SU-DHL-6 (cell line): ENCODE measurements at regions not wholly inside any gene's neighbourhood (a gene's known extent, or its start where the extent isn't known, plus 50 kb on each side); places are given as distances from the start of the nearest gene placed in this dataset.

Experiments
- H2AFZ ChIP-seq: fragments of 200-600 bp; sonication (generic); 2 replicates; pipeline ENCODE4 v1.6.1; 2014; ENCODE audit warnings: low read depth, mild to moderate bottlenecking, moderate library complexity, mixed read lengths, antibody characterized with exemption, low read length; ENCODE audit not compliant: severe bottlenecking
- H3F3A ChIP-seq: fragments of 200-600 bp; shearing (Covaris generic); 2 replicates; pipeline ENCODE4 v1.6.0; 2016; ENCODE audit warnings: antibody characterized with exemption, mild to moderate bottlenecking; ENCODE audit not compliant: insufficient read depth
- H3K27ac ChIP-seq: fragments of 200-600 bp; sonication (generic); 2 replicates; pipeline ENCODE4 v1.5.1; 2016; ENCODE audit warnings: low read depth, mild to moderate bottlenecking, low read length, moderate library complexity, mixed read lengths
- H3K27me3 ChIP-seq: fragments of 200-600 bp; sonication (generic), shearing (Covaris generic); 2 replicates; pipeline ENCODE4 v1.6.0; 2014; ENCODE audit warnings: mild to moderate bottlenecking, low read length
- H3K36me3 ChIP-seq: fragments of 200-600 bp; sonication (generic); 2 replicates; pipeline ENCODE4 v1.6.1; 2014; ENCODE audit warnings: mild to moderate bottlenecking, low read length, mixed read lengths
- H3K4me2 ChIP-seq: fragments of 300-600, 200-600 bp; shearing (Covaris generic), sonication (generic); 2 replicates; pipeline ENCODE4 v1.6.0; 2014; ENCODE audit warnings: low read length, low read depth, mild to moderate bottlenecking; ENCODE audit not compliant: poor library complexity, severe bottlenecking
- H3K4me3 ChIP-seq: fragments of 200-600 bp; sonication (generic); 2 replicates; pipeline ENCODE4 v1.5.1; 2014; ENCODE audit warnings: antibody characterized with exemption, low read length, mild to moderate bottlenecking, mixed read lengths; ENCODE audit not compliant: insufficient read depth, poor library complexity, severe bottlenecking
- H3K79me2 ChIP-seq: fragments of 200-600 bp; sonication (generic); 2 replicates; pipeline ENCODE4 v1.6.1; 2014; ENCODE audit warnings: mild to moderate bottlenecking, low read length, moderate library complexity; ENCODE audit not compliant: insufficient read depth
- H3K9ac ChIP-seq: fragments of 200-600 bp; sonication (generic); 2 replicates; pipeline ENCODE4 v1.7.0; 2014; ENCODE audit warnings: mild to moderate bottlenecking, low read length
- H3K9me2 ChIP-seq: fragments of 200-600 bp; sonication (generic); replicated peaks from 2 replicates; pipeline ENCODE4 v1.6.1; 2014; ENCODE audit warnings: low read length; ENCODE audit not compliant: insufficient read depth
- H3K9me3 ChIP-seq: fragments of 200-600 bp; sonication (generic); 2 replicates; pipeline ENCODE4 v1.6.1; 2014; ENCODE audit warnings: low read length, mixed read lengths; ENCODE audit not compliant: insufficient read depth
- H4K20me1 ChIP-seq: fragments of 200-600 bp; sonication (generic); 2 replicates; pipeline ENCODE4 v1.6.1; 2014; ENCODE audit warnings: low read depth, mild to moderate bottlenecking, antibody characterized with exemption, low read length, moderate library complexity, mixed read lengths
- CTCF ChIP-seq: fragments of 200-600 bp; sonication (generic); IDR thresholded peaks from one replicate; pipeline ENCODE4 v1.5.1; 2017; ENCODE audit warnings: antibody characterized with exemption, mild to moderate bottlenecking, low read length, moderate library complexity; ENCODE audit not compliant: insufficient read depth, poor library complexity, severe bottlenecking
- EZH2phosphoT487 ChIP-seq: fragments of 200-600 bp; sonication (generic), shearing (Covaris generic); conservative IDR thresholded peaks from 2 replicates; pipeline ENCODE4 v1.6.1; 2018; ENCODE audit warnings: mild to moderate bottlenecking, antibody characterized with exemption, low read length, moderate library complexity, mixed read lengths

- Histone ChIP-seq H3K79me2 (no peaks in the 10 kb centered on the region), H3F3A (no peaks in the 10 kb centered on the region), H3K36me3 (no peaks in the 10 kb centered on the region), H3K9ac (no peak overlapping the region), H2AFZ (no peak overlapping the region), H3K27me3 (no peaks in the 10 kb centered on the region), H3K9me2 (no peaks in the 10 kb centered on the region), H3K27ac (no peak overlapping the region), H3K4me2 (no peak overlapping the region), H4K20me1 (no peaks in the 10 kb centered on the region), H3K9me3 (no peaks in the 10 kb centered on the region), H3K4me3 (no peak overlapping the region)
- no peak for TF ChIP-seq EZH2phosphoT487
- TF ChIP-seq CTCF, result no peak
Measured at GRCh38 chr5:17090839-17091238, 126.6 kb upstream of the BASP1 start.

GRCh38 chr5:17094830-17095229 is 122.6 kb upstream of the BASP1 start:
- H2AFZ ChIP-seq, result no peak overlapping the region
- H3K9me3 ChIP-seq, result no peaks in the 10 kb centered on the region
- H3K27ac ChIP-seq, result no peak overlapping the region
- no peak for TF ChIP-seq EZH2phosphoT487
- no peak for TF ChIP-seq CTCF
- H4K20me1 ChIP-seq, result no peaks in the 10 kb centered on the region
- H3K4me2 ChIP-seq, result no peak overlapping the region
- H3K9ac ChIP-seq, result no peak overlapping the region
- H3K4me3 ChIP-seq, result no peak overlapping the region
- H3F3A ChIP-seq, result no peaks in the 10 kb centered on the region
- no peaks in the 10 kb centered on the region for H3K79me2 ChIP-seq
- no peaks in the 10 kb centered on the region for H3K27me3 ChIP-seq
- no peaks in the 10 kb centered on the region for H3K9me2 ChIP-seq
- no peaks in the 10 kb centered on the region for H3K36me3 ChIP-seq

- Histone ChIP-seq H4K20me1 (no peaks in the 10 kb centered on the region), H3K27ac (no peak overlapping the region), H3K27me3 (no peaks in the 10 kb centered on the region), H3F3A (no peaks in the 10 kb centered on the region), H3K9me3 (no peaks in the 10 kb centered on the region), H2AFZ (no peak overlapping the region), H3K4me3 (no peak overlapping the region), H3K79me2 (no peaks in the 10 kb centered on the region), H3K4me2 (no peak overlapping the region), H3K9me2 (no peaks in the 10 kb centered on the region), H3K36me3 (no peaks in the 10 kb centered on the region), H3K9ac (no peak overlapping the region)
- TF ChIP-seq EZH2phosphoT487, result no peak
- TF ChIP-seq CTCF, result no peak
Measured at GRCh38 chr5:17096952-17097695, 120.3 kb upstream of the BASP1 start.
